DND-41 (cell line): ENCODE measurements at regions not wholly inside any gene's neighbourhood (a gene's known extent, or its start where the extent isn't known, plus 50 kb on each side); places are given as distances from the start of the nearest gene placed in this dataset.

Experiments used
- ATAC-seq: fragments of 200-7000 bp; cut with Tn5 transposase; 3 replicates; pipeline ENCODE4 v1.9.1; 2021; ENCODE audit warnings: low read depth; ENCODE audit not compliant: insufficient read depth
- DNase-seq: peaks from one replicate; pipeline ENCODE4 v3.0.0-alpha.2; 2020
- H2AFZ ChIP-seq: 2 replicates; pipeline ENCODE4 v1.6.0; 2012; ENCODE audit warnings: low read depth, low read length
- H3K27ac ChIP-seq: 2 replicates; pipeline ENCODE4 v1.5.1; 2012; ENCODE audit warnings: low read length, inconsistent platforms
- H3K27me3 ChIP-seq: fragments of 200-600 bp; sonication (generic); 2 replicates; pipeline ENCODE4 v1.6.0; 2012; ENCODE audit warnings: low read length, mild to moderate bottlenecking, inconsistent platforms; ENCODE audit not compliant: insufficient read depth, poor library complexity
- H3K36me3 ChIP-seq: 2 replicates; pipeline ENCODE4 v1.5.1; 2012; ENCODE audit warnings: low read length, inconsistent platforms; ENCODE audit not compliant: insufficient read depth
- H3K4me1 ChIP-seq: 2 replicates; pipeline ENCODE4 v1.5.1; 2012; ENCODE audit warnings: mild to moderate bottlenecking, low read length; ENCODE audit not compliant: insufficient read depth
- H3K4me2 ChIP-seq: 2 replicates; pipeline ENCODE4 v1.6.0; 2012; ENCODE audit warnings: mild to moderate bottlenecking, moderate library complexity, low read length, inconsistent platforms; ENCODE audit not compliant: insufficient read depth
- H3K4me3 ChIP-seq, 2 experiments: fragments of 200-600 bp in 1 of 2; shearing (Covaris generic) in 1 of 2; 2 replicates each; pipeline ENCODE4 v1.5.1; 2012 to 2016; ENCODE audit warnings: inconsistent platforms in 2 of 2, low read length in 2 of 2, mild to moderate bottlenecking in 2 of 2, low read depth in 1 of 2, moderate library complexity in 1 of 2
- H3K79me2 ChIP-seq: 2 replicates; pipeline ENCODE4 v1.6.0; 2012; ENCODE audit warnings: low read length, inconsistent platforms; ENCODE audit not compliant: insufficient read depth
- H3K9ac ChIP-seq: 2 replicates; pipeline ENCODE4 v1.6.0; 2012; ENCODE audit warnings: low read depth, mild to moderate bottlenecking, inconsistent platforms, low read length, moderate library complexity
- H3K9me3 ChIP-seq: 2 replicates; pipeline ENCODE4 v1.5.1; 2012; ENCODE audit warnings: low read length, moderate library complexity, mild to moderate bottlenecking, inconsistent platforms; ENCODE audit not compliant: insufficient read depth, severe bottlenecking
- H4K20me1 ChIP-seq: 2 replicates; pipeline ENCODE4 v1.6.0; 2012; ENCODE audit warnings: low read length; ENCODE audit not compliant: insufficient read depth
- EZH2 ChIP-seq: IDR thresholded peaks from 3 replicates; pipeline ENCODE4 v1.6.1; 2012; ENCODE audit warnings: borderline replicate concordance, low read depth, mild to moderate bottlenecking, moderate library complexity, low read length, inconsistent platforms; ENCODE audit not compliant: severe bottlenecking
- TF ChIP-seq, protein P1 (sequence below): IDR thresholded peaks from 2 replicates; pipeline ENCODE4 v1.5.1; 2012; ENCODE audit warnings: borderline replicate concordance, low read length, moderate library complexity, mild to moderate bottlenecking; ENCODE audit not compliant: poor library complexity, severe bottlenecking; ENCODE audit errors: extremely low read depth

DNA sequence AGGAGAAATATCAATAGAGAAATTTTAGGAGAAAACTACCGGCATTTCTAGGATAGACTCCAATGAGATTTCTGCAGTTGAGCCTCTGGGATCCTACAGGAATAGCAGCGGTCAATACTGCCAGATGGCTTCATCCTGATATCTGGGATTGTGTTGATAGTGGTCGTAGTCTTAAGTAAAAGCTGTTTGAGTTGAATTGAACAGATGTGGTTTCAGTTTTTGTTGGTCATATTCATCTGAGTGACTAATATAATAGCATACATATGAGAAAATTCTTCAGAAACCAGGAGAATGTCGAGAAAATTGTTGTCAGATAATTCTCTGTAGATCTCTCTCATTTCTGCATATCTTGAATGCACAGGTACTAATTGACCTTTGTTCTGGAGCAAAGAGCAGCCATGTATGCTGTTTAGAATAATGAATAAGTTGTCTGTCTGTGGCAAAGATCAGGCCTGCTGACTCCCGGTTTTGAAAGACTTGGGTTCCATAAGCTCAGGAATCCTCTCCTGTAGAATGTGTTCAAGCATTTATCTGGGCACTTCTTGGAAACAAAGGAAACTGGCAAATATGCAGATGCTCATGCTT lies 288.1 kb downstream of the TMX3 start:
- no peak overlapping the region for H3K4me2 ChIP-seq
- TF ChIP-seq, protein P1, sequence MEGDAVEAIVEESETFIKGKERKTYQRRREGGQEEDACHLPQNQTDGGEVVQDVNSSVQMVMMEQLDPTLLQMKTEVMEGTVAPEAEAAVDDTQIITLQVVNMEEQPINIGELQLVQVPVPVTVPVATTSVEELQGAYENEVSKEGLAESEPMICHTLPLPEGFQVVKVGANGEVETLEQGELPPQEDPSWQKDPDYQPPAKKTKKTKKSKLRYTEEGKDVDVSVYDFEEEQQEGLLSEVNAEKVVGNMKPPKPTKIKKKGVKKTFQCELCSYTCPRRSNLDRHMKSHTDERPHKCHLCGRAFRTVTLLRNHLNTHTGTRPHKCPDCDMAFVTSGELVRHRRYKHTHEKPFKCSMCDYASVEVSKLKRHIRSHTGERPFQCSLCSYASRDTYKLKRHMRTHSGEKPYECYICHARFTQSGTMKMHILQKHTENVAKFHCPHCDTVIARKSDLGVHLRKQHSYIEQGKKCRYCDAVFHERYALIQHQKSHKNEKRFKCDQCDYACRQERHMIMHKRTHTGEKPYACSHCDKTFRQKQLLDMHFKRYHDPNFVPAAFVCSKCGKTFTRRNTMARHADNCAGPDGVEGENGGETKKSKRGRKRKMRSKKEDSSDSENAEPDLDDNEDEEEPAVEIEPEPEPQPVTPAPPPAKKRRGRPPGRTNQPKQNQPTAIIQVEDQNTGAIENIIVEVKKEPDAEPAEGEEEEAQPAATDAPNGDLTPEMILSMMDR, result no peak
- TF ChIP-seq EZH2, result no peak
- no peaks in the 10 kb centered on the region for H3K4me1 ChIP-seq
- no peaks in the 10 kb centered on the region for H3K27me3 ChIP-seq
- no peak overlapping the region for H3K4me3 ChIP-seq
- H3K79me2 ChIP-seq, result no peaks in the 10 kb centered on the region
- ATAC-seq (no peak), DNase-seq (no peak)
- no peak overlapping the region for H3K9ac ChIP-seq
- no peak overlapping the region for H3K27ac ChIP-seq
- H4K20me1 ChIP-seq, result no peaks in the 10 kb centered on the region
- no peaks in the 10 kb centered on the region for H3K36me3 ChIP-seq
- no peaks in the 10 kb centered on the region for H3K9me3 ChIP-seq
- H2AFZ ChIP-seq, result no peak overlapping the region

DNA sequence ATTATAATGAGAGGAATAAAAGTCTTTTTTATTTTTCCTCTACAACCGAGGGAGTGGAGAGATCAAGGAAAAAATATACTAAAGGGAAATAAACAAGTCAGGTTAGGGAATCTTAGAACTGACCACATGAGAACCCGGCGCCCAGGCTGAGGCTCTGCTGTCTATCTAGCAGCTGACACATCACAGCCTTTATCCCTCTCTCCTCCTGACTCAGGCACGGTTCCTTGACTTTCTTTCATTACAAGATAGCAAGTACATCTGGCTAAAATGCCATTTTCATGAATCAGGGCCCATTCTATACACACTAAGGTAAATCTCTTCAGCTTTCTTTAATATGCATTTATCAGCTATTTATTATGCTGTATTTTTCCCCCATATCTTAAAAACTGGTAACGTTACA lies 296.0 kb downstream of the TMX3 start:
- DNase-seq (no peak), ATAC-seq (no peak)
- no peaks in the 10 kb centered on the region for H3K9me3 ChIP-seq
- H3K27ac ChIP-seq, result no peak overlapping the region
- H3K4me2 ChIP-seq, result no peak overlapping the region
- no peak overlapping the region for H3K4me3 ChIP-seq
- H4K20me1 ChIP-seq, result no peaks in the 10 kb centered on the region
- H2AFZ ChIP-seq, result no peak overlapping the region
- no peak overlapping the region for H3K9ac ChIP-seq
- no peaks in the 10 kb centered on the region for H3K27me3 ChIP-seq
- H3K36me3 ChIP-seq, result no peaks in the 10 kb centered on the region
- no peaks in the 10 kb centered on the region for H3K79me2 ChIP-seq
- TF ChIP-seq, protein P1, result no peak
- no peak for TF ChIP-seq EZH2
- no peaks in the 10 kb centered on the region for H3K4me1 ChIP-seq

DNA sequence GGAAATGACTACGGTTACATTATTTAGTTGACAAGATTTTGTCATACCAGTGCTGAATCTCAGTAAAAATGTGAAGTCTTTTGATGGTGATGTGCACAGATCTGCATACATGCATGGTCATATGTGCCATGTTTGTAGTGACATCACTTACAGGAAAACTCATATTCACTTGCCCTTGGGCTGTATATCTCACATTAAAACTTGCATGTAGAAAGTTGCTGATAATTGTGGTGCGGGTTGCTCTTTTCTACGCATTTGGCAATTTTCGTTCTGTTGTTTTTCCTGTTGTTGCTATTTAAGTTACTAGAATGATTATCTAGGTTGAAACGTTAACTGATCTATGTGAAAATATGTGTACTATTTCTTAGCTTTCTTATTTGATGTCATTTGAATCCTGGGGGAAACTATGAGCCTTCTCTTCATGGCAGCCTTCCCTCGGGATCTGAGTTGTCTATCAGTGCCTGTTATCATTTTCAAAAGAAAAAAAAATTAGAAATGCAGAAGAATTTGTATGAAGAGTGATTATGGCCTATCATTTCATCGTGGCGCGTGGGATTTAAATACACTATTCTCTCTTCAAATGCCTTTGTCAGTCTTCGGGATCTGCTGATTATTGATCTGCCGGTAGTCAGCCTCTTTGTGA lies 296.6 kb downstream of the TMX3 start:
- no peak overlapping the region for H3K9ac ChIP-seq
- TF ChIP-seq, protein P1, result no peak
- no peak for TF ChIP-seq EZH2
- no peaks in the 10 kb centered on the region for H3K4me1 ChIP-seq
- H2AFZ ChIP-seq, result no peak overlapping the region
- no peak overlapping the region for H3K4me2 ChIP-seq
- H3K79me2 ChIP-seq, result no peaks in the 10 kb centered on the region
- no peaks in the 10 kb centered on the region for H4K20me1 ChIP-seq
- ATAC-seq (no peak), DNase-seq (no peak)
- no peaks in the 10 kb centered on the region for H3K27me3 ChIP-seq
- H3K4me3 ChIP-seq, result no peak overlapping the region
- no peak overlapping the region for H3K27ac ChIP-seq
- H3K9me3 ChIP-seq, result no peaks in the 10 kb centered on the region
- no peaks in the 10 kb centered on the region for H3K36me3 ChIP-seq

DNA sequence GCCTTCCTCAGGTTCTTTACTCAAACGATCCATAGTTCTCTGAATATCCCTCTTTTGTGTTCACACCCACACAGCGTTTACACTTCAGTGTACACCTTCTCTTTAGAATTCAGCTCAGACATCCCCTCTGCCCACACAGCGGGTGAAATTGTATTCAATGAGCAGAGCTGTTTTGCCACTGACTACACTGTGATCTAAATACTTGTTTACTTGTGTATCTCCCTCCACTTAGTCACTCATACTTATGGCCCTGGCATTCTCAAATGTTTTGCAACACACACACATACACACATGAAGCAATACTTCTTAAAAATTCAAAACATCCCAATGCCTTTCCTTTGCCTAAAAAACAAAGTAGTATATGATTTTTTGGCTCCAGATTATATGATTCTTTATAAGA lies 297.1 kb downstream of the TMX3 start:
- ATAC-seq (no peak), DNase-seq (no peak)
- H3K4me2 ChIP-seq, result no peak overlapping the region
- no peak overlapping the region for H3K27ac ChIP-seq
- no peaks in the 10 kb centered on the region for H3K79me2 ChIP-seq
- H3K36me3 ChIP-seq, result no peaks in the 10 kb centered on the region
- TF ChIP-seq, protein P1, result no peak
- no peak for TF ChIP-seq EZH2
- H3K27me3 ChIP-seq, result no peaks in the 10 kb centered on the region
- H2AFZ ChIP-seq, result no peak overlapping the region
- no peak overlapping the region for H3K9ac ChIP-seq
- H3K9me3 ChIP-seq, result no peaks in the 10 kb centered on the region
- H3K4me1 ChIP-seq, result no peaks in the 10 kb centered on the region
- H4K20me1 ChIP-seq, result no peaks in the 10 kb centered on the region
- H3K4me3 ChIP-seq, result no peak overlapping the region
